GM18511 (cell line): ENCODE measurements at regions not wholly inside any gene's neighbourhood (a gene's known extent, or its start where the extent isn't known, plus 50 kb on each side); places are given as distances from the start of the nearest gene placed in this dataset.
"Not testable (repeated sequence)": the region's sequence is repeated elsewhere in the genome, so short reads cannot be mapped to it uniquely, and the experiment has no call there.

ENCODE experiments used
- ATAC-seq: cut with Tn5 transposase; IDR thresholded peaks from one replicate; pipeline ENCODE4 v1.9.1; 2021; ENCODE audit warnings: mild to moderate bottlenecking, moderate library complexity; ENCODE audit not compliant: unreplicated experiment

DNA sequence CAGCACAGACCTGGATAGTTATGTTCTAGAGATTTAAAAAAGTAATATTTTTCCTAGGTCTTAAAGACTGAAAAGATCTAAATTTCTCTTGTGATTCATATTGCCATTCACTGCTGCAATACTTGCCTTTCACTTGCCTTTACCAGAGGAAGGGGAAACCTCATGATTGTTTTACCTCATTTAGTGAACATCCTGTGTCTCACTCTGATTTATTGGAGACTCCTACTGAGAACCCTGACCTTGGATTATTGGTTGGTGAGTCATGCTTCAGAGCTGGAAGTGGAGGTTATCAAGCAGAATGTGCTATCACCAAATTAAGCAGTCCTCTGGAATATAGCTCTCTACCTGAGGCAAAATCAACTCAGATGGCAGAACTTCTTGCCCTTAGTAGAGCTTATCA, 500.5 kb downstream of the TSN start:
- ATAC-seq = no peak

DNA sequence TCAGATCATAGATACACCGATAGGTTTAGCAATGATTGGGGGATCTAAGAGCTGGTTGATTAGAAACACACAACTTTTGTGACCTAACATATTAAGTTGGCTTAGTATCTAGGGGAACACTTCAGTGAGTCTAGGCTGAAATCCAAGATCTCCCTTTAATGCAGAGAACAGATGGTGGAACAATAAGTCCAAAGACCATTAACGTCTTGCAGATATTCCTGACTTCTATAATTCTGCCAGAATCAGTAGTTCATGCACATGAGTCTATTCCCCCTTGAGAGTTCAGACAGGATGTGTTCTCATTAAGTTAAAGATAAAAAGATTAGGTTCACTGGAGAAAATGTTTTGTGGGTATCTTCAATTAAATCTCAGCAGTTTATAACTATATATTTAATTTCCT, 506.5 kb downstream of the TSN start:
- ATAC-seq = no peak

DNA sequence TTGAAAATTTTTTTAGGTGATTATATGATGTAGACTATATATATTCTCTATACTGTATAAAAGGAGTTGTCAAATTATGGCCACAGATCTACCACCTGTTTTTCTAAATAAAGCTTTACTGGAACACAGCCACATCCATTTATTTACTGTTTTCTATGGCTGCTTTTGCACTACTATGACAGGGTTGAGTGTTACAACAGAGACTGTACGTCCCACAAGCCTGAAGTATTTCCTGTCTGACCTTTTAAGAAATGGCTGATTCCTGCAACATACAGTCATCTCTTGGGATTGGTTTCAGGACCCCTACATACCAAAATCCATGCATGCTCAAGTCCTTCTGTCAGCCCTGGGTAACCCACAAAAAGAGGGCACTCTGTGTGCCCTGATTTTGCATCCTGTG, 508.3 kb downstream of the TSN start:
- no peak for ATAC-seq

DNA sequence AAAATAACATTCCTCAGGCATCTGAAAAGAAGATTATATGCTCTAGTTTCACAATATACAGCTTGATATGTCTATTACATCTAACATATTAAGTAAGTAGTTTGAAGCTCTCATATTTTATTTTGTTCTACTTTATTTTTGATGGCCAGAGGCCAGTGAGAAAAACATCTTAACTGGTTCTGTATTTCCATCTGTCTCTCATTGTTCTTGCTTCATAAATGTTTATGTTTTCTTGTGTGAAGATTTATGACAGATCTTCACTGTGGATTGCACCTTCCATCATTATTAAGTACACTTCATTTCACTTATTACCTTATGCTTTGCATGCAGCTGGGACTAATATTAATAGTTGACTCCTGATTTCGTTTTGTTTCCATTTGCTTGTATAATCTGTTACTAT, 511.2 kb downstream of the TSN start:
- no peak for ATAC-seq

DNA sequence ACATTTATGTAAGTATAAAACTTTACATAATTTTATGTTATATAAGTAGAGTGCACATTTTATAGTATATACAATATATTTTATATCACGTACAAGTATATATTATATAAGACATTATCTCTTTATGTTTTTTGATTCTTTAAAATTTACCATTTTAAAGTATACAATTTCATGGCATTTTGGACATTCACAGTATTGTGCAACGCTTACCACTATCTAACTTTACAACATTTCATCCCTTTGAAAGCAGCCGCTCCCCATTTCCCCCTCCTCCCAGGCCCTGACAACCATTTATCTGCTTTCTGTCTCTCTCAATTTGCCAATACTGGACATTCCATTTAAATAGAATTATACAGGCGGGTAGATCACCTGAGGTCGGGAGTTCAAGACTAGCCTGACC, 512.5 kb downstream of the TSN start:
- ATAC-seq = no peak

DNA sequence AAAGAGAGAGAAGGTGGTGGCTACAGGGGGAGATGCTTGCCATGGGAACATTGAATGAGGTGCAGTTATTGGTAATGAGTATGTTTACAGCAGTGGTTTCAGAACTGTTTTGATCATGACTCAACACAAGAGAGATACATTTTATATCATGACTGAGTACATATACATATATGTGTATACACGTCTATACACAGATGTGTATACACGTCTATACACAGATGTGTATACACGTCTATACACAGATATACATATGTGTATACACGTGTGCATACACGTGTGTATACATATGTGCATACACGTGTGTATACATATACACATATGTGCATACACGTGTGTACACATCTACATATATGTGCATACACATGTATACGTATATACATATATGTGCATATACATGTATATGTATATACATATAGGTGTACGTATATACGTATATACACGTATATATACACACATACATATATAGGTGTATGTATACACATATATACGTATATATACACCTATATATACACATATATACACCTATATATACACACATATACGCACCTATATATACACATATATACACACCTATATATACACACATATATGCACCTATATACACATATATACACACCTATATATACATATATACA, 518.5 kb downstream of the TSN start:
- no peak for ATAC-seq

DNA sequence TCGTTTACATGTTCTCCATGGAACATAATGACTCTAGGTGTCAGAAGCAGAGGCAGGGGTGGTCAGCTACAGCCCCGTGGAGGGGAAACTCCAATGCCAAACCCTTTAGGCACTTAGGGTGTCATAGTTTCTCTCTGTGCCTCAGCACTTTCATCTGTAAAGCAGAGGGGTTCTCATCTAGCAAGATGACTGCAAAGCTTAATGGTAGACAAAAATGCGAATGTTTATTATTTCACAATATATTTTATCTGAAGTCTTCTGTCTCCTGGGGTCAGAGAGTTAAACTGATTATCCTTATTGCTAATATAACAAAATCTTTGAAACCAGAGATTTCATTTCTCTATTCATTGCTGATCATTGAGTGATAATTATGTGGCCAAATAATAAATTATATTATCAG, 522.5 kb downstream of the TSN start:
- no peak for ATAC-seq

DNA sequence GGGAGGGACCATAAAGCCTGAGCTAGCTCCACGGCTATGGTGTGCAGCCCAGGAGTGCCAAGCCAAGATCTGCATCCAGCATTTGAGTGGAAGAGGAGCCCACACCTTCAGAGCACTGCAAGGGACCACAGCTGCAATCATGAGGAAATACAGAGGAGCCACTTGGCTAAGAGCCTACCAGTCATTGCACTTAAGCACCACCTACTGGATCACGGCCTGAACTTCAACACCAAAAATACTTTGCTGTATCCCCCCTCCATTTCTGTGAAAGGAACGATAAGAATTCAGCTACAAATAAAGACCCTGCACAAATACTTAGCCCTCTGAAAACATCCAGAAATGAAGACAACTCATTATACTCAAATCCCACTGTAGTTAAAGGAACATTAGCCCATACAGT, 545.3 kb downstream of the TSN start:
- ATAC-seq = no peak

DNA sequence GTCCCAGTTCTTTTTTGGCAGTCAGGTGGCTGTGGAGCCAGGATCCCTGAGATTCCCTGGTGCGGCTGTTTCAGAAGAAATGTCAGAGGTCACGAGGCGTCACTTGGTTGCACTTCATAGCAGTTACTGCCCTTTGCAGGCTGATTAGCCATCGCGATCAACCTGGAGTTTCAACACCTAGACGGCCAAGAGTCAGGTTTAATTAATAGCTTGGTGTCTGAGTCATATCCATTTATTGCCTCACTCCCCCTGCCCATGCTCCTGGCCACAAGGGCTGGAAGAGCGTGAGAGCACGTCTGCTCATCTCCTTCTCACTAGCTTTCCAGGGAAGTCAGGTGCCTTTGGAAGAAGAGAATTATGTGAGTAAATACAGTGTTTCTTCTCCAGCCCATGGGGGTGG, 552.3 kb downstream of the TSN start:
- ATAC-seq = no peak

DNA sequence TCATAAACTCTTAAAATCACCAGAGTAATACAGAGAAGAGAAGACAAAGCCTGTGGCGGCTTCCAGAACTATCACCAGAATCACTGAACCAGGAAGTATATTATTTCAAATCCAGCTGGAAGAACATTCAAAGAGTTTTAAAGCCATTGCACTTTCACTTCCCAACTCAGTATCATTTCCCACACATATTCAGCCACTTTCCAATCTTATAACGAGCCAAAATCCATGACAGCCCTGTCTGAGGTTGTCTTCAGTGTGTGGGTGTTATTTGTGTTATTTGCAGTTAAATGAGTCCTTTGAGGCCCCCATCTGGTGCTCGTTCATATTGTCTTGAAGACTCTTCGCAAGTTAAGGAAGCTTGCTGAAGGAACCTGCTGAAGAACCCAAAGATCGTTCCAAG, 559.9 kb downstream of the TSN start:
- ATAC-seq = no peak

DNA sequence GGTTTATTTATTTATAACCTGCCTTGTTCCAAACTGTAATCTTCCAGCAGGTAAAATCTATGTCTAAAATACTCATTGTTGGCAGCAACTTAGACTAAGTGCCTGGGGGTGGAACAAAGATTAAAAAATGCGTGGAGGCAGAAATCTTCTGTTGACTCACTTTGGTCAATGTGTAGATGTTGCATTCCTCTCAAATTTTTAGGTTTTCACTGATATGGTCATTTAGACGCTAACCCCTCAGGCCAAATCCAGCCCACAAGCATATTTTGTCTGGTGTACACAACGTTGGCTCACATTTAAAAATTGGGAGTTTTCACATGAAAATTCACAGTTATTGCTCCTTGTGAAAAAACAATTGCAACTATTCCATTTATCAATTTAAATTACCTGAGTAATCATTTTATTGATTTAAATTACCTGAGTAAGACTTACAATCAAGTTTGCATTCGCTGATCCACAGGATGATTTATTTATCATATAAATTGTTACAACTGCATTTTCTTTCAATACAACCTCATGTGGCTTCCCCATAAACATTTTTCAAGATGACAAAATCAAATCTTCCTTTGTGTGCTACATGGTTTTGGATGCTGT, 564.2 kb downstream of the TSN start:
- no peak for ATAC-seq

DNA sequence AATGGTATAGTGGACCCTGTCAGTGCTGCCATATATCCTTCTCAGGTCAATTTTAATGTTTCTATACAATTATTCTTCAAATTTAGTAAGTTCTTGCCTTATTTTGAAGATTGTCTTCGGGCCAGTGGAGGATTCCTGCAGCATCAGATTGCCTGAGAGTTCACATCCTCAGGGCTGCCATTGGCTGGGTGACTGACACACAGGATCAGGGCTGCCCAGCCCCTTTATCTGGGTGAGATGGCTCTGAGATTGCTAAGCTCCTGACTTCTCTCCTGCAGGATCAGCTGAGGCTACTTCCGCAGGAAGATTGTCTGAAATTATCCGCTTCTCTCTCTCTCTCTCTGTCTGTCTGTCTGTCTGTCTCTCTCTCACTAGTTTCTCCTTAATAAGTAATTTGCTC, 567.4 kb downstream of the TSN start:
- no peak for ATAC-seq

DNA sequence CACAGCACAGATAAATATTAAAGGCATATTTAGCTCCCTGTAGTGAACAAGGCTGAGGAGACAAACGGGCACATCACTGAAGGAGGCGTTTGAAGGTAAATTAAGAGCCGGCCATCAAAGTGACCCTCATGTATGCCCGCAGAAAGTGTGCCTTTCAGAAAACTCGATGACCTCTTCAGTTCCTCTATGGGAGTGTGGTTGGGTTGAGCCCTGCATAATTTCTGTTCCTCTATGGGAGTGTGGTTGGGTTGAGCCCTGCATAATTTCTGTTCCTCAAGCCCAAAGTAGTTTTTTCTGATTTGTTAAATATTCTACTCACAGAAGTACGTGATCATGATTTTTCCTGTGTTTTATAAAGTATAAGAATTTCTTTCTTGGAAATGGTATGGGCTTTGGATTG, 568.5 kb downstream of the TSN start:
- peak; percentile 94 for ATAC-seq

DNA sequence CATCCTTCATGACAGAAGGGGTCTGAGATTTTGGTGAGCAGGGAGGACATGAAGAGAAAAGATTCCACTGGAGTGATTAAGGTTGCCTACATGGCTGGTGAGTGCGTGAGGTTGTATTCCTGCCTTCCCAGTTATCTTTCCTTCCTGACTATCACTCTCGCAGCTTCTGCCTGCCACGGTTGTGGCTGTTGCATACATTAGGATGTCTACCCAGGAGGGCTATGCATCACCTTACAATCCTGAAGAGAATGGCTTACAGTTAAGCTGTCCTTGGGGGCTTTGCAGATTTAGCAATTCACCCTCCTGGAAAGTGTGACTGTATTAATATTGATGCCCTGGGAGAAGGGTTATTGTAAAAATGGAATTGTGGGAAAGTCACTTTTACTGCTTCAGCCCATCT, 571.0 kb downstream of the TSN start:
- ATAC-seq = no peak

DNA sequence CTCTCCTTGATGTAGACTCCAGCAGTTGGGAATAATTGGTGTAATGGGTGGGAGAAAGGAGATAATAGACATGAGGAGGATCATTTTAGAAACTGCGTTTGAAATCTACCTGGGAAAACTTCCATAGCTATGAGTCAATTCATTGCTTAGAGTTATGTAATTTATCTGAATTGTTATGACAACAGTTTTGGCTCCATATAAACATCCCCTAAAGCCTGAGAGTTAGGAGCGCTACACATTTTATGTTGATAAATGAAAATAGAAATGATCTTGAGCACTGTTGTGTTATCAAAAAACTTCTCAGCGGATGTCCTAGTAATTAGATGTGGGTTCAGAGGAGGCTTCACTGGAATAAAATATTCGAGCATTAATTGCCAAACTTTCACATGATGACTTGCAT, 573.4 kb downstream of the TSN start:
- no peak for ATAC-seq

DNA sequence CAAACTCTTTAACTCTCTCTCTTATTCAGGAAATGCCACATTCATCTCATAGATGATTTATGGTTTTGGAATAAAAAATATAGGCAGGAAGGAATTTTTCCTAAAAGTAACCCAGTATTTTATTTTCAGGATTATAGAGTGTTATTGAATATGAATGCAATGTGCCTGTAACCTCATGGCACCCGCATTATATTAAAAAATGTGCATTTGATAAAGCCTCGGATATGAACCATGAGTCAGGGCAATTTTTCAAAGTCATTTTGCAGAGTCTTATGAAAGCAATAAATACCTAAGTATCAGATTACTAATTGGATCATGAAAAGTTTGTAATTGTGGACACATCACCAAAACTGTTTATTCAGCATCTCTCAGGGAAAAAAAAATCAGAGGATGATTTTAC, 573.8 kb downstream of the TSN start:
- no peak for ATAC-seq

DNA sequence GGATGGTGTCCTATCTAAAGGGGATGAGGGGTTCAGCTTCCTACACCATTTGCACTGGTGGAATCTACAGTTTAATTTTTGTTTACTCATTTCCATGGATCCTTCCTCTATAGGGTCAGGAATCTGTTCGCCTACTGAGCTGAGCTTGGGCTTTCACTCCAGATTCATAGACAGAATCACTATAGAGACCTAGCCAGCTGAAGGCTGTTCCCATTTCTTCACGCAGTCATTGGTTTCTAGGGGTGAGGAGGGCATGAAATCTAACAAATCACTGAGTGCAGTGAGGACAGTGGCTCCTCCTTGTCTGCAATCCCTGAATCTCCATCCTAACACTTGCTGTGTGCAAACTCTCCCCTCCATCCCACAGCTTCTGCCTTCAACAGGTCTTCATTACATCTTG, 578.5 kb downstream of the TSN start:
- ATAC-seq = no peak

DNA sequence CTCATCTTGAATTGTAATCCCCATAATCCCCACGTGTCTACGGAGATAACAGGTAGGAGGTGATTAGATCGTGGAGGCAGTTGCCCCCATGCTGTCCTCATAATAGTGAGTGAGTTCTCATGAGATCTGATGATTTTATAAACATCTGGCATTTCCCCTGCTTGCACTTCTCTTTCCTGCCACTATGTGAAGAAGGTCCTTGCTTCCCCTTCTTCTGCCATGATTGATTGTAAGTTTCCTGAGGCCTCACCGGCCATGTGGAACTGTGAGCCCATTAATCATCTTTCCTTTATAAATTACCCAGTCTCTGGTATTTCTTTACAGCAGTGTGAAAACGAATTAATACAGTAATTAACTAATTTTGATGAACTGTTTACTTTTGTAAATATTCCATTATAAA, 582.5 kb downstream of the TSN start:
- ATAC-seq = no peak

DNA sequence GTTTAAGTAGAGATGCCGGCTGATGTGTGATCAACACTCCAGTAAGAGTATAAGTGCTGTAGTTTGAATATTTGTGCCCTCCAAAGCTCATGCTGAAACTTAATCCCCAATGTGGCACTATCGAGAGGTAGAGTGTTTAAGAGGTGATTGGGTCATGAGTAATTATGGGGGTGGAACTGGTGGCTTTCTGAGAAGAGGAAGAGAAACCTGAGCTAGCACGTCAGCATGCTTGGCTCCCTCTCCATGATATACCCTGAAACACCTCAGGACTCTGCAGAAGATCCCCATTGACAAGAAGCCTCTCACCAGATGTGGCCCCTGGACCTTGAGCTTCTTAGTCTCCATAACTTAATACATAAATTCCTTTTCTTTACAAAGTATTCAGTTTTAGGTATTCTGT, 584.8 kb downstream of the TSN start:
- ATAC-seq = peak; percentile 97

DNA sequence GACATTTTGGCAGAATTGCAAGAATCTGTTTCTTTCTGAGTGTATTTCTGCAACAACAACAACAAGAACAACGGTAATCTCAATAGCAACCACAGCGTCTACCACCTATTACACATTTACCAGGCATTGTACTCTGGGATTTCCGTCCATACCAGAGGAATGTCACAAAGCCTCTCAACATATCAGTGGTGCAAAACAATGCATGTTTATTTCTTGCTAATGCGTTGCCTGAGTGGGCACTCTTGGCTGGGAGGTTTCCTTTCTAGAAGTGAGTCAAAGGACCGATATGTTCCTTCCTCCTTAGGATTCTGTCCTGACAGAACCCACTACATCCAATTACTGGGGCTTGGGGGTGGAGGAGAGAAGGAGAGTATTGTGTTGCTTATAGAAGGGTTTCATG, 585.6 kb downstream of the TSN start:
- peak; percentile 48 for ATAC-seq

DNA sequence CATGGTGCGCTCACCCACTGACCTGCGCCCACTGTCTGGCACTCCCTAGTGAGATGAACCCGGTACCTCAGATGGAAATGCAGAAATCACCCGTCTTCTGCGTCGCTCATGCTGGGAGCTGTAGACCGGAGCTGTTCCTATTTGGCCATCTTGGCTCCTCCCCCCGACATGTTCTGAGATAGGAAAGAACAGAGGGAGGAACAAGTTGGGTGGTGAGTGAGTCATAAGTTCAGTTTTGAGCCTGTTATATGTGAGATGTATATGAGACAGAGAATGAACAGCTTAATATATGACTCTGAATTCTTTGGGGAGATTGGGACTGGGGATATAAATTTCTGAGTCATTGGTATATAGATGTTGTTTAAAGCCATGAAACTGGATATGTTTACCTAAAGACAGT, 596.7 kb downstream of the TSN start:
- ATAC-seq = not testable (repeated sequence)

DNA sequence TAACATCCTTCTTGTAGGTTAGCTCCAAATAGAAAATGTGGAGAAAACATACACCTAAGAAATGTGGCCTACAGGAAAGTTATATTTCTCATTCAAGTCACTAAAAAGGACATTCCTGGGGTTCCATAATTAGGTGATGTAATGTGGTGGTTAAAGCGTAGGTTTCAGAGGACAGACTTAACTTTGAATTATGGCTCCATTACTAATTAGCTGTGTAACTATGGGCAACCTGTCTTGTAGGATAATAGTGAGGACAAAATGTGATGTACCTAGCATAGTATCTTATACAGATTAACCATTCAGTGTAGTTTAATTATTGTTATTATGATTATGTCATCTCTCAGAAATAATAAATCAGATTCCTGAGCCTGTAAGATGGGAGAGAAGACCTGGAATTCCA, 602.5 kb downstream of the TSN start:
- no peak for ATAC-seq

DNA sequence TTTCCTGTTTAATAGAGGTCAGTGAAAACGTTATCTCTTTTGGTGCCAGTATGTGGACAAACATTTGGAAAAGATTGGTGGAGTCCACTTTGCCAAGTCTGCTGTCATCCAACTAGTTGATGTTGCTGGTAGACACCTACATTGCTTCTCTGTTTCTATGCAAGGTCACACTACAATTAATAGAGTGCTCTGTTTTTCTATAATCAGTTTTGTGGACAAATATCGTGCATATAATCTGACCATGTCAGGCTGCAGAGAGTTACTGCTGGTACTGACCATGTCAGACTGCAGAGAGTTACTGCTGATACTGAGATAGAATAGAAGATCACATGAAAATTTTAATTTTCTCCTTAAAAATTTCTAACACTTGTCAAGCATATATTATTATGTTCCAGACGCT, 603.3 kb downstream of the TSN start:
- ATAC-seq = no peak
